ENCODE measurements at regions not wholly inside any gene's neighbourhood (a gene's known extent, or its start where the extent isn't known, plus 50 kb on each side); places are given as distances from the start of the nearest gene placed in this dataset.

DNA sequence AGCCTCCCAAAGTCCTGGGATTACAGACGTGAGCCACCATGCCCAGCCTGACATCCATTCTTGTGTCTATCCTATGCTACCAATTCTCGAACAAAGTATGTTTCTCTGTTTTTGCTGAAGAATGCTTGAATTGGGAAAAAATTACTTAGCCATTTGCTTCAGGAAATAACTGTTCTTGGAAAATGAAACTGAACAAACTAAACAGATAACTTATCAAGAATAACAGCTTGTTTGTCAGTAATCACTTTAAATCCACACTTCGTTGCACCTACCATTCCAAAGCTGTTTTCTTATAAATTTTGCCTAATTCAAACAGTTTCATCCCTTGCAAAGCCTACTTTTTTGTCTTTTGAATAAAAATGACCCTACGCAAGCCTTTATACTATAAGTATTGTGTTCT lies 672.9 kb downstream of the SUCLG1 start:
- Mint-ChIP-seq H3K4me3 (no peak overlapping the region), H3K27me3 (no peaks in the 10 kb centered on the region)
- DNase-seq: no peak

DNA sequence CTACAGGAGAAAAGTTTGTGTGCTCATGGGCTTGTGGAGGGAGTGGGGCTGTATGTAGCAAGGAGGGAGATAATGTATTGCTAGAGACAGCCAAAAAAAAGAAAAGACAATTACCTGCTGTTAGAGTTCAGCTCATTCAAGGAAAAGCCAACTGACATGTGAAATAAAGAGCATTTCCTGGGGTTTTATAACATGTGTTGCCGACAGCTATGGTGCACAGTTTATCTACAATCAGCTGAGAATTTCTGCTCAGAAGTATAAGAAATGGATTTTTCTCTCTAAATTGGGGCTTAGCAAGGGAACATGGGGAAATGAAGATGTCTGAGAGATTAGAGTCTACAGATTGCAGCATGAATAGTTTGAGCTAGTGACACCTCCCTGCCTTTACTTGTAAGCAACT lies 674.1 kb downstream of the SUCLG1 start:
- no peak overlapping the region for H3K27ac Mint-ChIP-seq
- no peak overlapping the region for H3K4me3 Mint-ChIP-seq
- no peak for DNase-seq
- no peaks in the 10 kb centered on the region for H3K27me3 Mint-ChIP-seq
- no peaks in the 10 kb centered on the region for H3K9me3 Mint-ChIP-seq
- H3K36me3 Mint-ChIP-seq (ENCODE audit: low read depth): no peaks in the 10 kb centered on the region
- intact Hi-C loops (cut with micrococcal nuclease): no loop called here
- no peaks in the 10 kb centered on the region for H3K4me1 Mint-ChIP-seq

More for the DNA sequence above, 672.9 kb downstream of the SUCLG1 start:
- no peaks in the 10 kb centered on the region for H3K36me3 Mint-ChIP-seq (ENCODE audit: low read depth)
- no peak overlapping the region for H3K27ac Mint-ChIP-seq
- intact Hi-C loops (cut with micrococcal nuclease): no loop called here
- H3K4me1 Mint-ChIP-seq: no peaks in the 10 kb centered on the region
- H3K9me3 Mint-ChIP-seq: no peaks in the 10 kb centered on the region

DNA sequence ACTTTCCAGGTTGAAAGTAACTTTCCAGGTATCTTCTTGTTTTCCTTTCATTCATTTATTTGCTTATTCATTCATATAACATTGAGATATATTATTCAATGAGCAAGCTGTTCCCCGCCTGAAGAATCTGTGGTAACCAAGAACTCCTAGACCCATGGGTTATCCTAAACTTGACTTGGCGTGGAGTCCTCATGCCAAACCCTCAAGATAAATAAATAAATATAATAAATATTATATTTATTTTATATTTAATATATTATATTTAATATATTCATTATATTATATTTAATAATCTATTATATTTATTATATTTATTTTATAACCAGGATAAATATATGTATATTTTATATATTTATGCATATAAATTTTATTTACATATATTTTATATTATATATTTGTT lies 674.8 kb downstream of the SUCLG1 start:
- H3K4me3 Mint-ChIP-seq: no peak overlapping the region
- intact Hi-C loops (cut with micrococcal nuclease): no loop called here

DNA sequence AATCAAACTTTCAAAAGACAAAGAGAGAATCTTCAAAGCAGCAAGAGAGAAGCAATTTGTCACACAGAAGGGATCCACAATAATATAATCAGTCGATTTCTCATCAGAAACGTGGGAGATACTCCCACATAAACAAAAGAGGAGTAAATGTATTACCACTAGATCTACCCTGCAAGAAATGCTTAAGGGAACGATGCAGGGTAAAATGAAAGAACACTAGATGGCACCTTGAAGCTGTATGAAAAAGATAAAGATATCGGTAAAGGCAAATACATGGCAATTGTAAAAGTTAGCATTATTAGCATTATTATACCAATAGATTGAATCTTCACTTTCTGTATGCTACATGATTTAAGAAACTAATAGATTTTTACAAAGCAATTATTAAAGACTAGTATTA lies 677.0 kb downstream of the SUCLG1 start:
- Mint-ChIP-seq H3K27ac (no peak overlapping the region), H3K27me3 (no peaks in the 10 kb centered on the region), H3K4me3 (no peak overlapping the region), H3K9me3 (no peaks in the 10 kb centered on the region), H3K4me1 (no peaks in the 10 kb centered on the region), H3K36me3 (ENCODE audit: low read depth) (no peaks in the 10 kb centered on the region)
- no peak for DNase-seq
- intact Hi-C loops (cut with micrococcal nuclease): no loop called here

More for the DNA sequence above, 674.8 kb downstream of the SUCLG1 start:
- H3K27me3 Mint-ChIP-seq: no peaks in the 10 kb centered on the region
- no peaks in the 10 kb centered on the region for H3K9me3 Mint-ChIP-seq
- no peak overlapping the region for H3K27ac Mint-ChIP-seq
- no peaks in the 10 kb centered on the region for H3K36me3 Mint-ChIP-seq (ENCODE audit: low read depth)
- no peaks in the 10 kb centered on the region for H3K4me1 Mint-ChIP-seq
- DNase-seq: no peak

DNA sequence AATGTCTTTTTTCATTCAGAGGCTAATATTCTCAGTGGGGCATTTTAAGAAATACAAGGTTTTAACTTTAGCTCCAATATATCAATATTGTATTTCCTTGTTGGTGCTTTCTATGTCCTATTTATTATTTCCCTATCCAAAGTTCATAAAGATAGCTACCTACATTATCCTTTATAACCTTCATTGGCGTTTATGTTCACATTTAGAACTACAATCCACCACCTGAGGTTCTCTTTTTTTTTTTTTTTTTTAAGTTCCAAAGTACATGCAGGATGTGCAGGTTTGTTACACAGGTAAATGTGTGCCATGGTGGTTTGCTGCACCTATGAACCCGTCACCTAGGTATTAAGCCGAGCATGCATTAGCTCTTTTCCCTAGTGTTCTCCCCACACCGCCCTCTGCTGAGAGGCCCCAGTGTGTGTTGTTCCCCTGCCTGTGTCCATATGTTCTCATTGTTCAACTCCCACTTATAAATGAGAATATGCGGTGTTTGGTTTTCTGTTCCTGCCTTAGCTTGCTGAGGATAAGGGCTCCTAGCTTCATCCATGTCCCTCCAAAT lies 694.6 kb downstream of the SUCLG1 start:
- H3K9me3 Mint-ChIP-seq: peaks cover 14% of the 10 kb centered on the region
- no peaks in the 10 kb centered on the region for H3K36me3 Mint-ChIP-seq (ENCODE audit: low read depth)
- H3K27ac Mint-ChIP-seq: no peak overlapping the region
- H3K4me1 Mint-ChIP-seq: no peaks in the 10 kb centered on the region
- DNase-seq: no peak
- intact Hi-C loops (cut with micrococcal nuclease): no loop called here
- H3K27me3 Mint-ChIP-seq: no peaks in the 10 kb centered on the region
- H3K4me3 Mint-ChIP-seq: no peak overlapping the region

DNA sequence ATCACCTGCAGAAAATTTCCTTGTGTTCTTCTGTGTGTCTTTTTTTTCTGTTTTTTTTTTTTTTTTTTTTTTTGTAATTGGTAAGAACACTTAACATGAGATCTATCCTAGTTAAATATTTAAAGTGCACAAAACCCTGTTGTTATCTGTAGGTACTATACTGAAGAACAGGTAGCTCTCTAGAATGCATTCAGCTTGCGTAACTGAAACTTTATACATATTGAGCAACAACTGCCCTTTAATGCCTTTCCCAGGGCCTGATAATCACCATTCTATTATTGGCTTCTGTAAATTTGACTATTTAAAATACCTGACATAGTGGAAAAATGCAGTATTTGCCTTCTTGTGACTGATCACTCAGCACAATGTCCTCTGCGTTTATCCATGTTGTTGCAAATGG lies 701.8 kb downstream of the SUCLG1 start:
- intact Hi-C loops (cut with micrococcal nuclease): no loop called here
- no peaks in the 10 kb centered on the region for H3K9me3 Mint-ChIP-seq
- no peaks in the 10 kb centered on the region for H3K4me1 Mint-ChIP-seq
- no peak overlapping the region for H3K4me3 Mint-ChIP-seq
- DNase-seq: no peak
- H3K36me3 Mint-ChIP-seq (ENCODE audit: low read depth): no peaks in the 10 kb centered on the region
- no peaks in the 10 kb centered on the region for H3K27me3 Mint-ChIP-seq
- no peak overlapping the region for H3K27ac Mint-ChIP-seq

DNA sequence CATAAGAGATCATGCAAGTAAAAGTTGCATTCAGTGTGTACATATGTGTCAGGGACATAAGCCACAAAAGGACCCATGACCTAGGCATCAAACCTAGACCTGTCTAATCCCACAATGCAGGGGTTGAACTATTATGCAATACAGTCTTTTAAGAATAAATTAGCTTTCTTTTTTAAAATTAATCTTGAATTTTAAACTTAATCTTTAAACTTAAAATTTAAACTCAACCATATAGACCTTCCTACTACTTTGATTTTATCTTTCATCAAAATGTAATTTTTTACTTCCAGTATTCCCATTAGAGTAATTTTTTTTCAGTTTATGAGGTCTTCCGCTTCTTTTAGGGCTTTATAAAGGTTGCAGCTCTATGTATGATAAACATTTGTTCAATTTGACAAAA lies 702.9 kb downstream of the SUCLG1 start:
- DNase-seq: no peak
- Mint-ChIP-seq H3K27me3 (no peaks in the 10 kb centered on the region), H3K4me3 (no peak overlapping the region), H3K4me1 (no peaks in the 10 kb centered on the region), H3K9me3 (no peaks in the 10 kb centered on the region), H3K36me3 (ENCODE audit: low read depth) (no peaks in the 10 kb centered on the region), H3K27ac (no peak overlapping the region)
- intact Hi-C loops (cut with micrococcal nuclease): no loop called here

DNA sequence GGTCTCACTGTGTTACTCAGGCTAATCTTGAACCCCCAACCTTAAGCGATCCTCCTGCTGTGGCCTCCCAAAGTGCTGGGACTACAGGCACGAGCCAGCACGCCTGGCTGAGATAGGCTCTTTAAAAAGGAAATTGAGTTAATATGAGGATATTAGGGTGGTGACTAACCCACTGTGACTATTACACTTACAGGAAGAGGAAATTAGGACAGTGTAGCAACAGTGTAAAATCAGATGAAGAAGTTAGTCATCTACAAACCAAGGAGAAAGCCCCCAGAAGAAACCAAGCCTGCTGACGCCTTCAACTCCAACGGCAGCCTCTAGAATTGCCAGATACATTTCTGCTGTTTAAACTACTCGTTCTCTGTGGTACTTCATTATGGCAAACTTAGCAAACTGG lies 711.9 kb downstream of the SUCLG1 start:
- Mint-ChIP-seq H3K4me3 (no peak overlapping the region), H3K36me3 (ENCODE audit: low read depth) (no peaks in the 10 kb centered on the region), H3K27ac (no peak overlapping the region), H3K9me3 (no peaks in the 10 kb centered on the region), H3K27me3 (no peaks in the 10 kb centered on the region), H3K4me1 (no peaks in the 10 kb centered on the region)
- no peak for DNase-seq
- intact Hi-C loops (cut with micrococcal nuclease): no loop called here

DNA sequence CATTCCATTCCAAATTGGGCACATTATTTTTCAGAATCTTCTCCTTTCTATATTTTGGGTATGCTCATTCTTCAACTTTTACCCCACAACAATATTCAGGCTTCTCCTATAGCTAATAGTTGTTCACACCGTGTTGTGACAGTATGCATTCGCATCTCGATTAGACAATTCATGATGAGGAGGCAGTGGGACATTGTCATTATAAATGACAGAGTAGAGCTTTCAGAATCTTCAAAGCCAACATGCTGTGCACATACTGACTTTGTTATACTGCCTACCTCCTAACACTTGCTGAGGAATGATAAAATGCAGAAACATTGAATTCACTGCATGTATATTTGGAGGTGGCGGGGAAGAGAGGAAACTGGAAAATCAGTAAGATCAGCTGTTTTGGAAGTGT lies 714.2 kb downstream of the SUCLG1 start:
- Mint-ChIP-seq H3K27ac (no peak overlapping the region), H3K27me3 (no peaks in the 10 kb centered on the region), H3K9me3 (peaks cover 9% of the 10 kb centered on the region), H3K36me3 (ENCODE audit: low read depth) (no peaks in the 10 kb centered on the region), H3K4me1 (no peaks in the 10 kb centered on the region), H3K4me3 (no peak overlapping the region)
- no peak for DNase-seq
- intact Hi-C loops (cut with micrococcal nuclease): no loop called here

DNA sequence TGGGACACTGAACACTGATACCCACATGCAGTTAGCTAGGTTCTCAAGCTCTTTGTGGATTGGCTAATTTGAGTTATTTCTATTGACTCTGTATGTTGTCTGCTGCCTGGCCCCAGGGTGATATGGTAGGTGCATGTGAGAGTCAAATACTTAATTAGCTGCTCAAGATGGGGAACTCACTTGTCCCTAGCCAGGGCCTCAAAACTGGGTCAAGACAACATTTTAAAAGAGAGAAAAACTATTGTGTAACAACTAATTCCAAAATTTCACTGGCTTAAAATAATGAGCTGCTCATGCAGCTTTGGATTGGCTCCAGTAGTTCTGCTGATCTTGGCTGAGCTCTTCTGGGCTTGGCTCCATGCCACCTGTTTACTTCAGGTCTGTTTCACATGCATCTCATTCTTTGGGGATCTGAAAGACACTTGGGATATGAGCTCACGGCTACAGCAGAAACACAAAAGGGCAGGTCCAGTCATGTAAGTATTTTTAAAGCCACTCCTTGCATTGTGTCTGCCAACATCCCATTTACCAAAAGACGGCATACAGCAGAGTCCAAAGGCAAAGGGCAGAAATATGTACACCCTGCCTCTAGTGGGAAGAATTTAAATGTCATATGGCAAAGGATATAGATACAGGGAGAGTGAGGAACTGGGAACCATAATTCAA lies 716.8 kb downstream of the SUCLG1 start:
- DNase-seq: no peak
- Mint-ChIP-seq H3K27me3 (no peaks in the 10 kb centered on the region), H3K9me3 (peaks cover 10% of the 10 kb centered on the region), H3K4me1 (no peaks in the 10 kb centered on the region), H3K36me3 (ENCODE audit: low read depth) (no peaks in the 10 kb centered on the region), H3K4me3 (no peak overlapping the region), H3K27ac (no peak overlapping the region)
- intact Hi-C loops (cut with micrococcal nuclease): no loop called here

DNA sequence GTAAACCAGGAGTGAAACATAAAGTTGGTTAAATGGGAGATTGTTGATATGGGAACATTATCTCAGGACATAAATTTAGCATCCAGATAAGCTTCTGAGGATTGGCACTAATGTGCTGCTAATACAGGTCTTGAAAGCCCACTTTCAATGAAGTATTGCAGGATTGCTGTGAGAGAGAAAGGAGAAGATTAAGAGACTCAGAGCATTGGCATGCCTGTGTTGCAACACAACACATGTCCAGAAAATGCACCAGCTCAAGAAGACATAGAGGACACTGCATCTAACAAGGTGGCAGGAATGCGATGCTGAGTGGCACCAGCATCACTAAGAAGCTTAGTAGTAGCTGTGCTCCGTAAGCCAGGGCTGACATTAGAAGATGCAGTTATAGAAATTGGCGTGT lies 728.9 kb downstream of the SUCLG1 start:
- no peaks in the 10 kb centered on the region for H3K9me3 Mint-ChIP-seq
- DNase-seq: no peak
- intact Hi-C loops (cut with micrococcal nuclease): no loop called here
- no peaks in the 10 kb centered on the region for H3K36me3 Mint-ChIP-seq (ENCODE audit: low read depth)
- H3K27me3 Mint-ChIP-seq: no peaks in the 10 kb centered on the region
- H3K4me3 Mint-ChIP-seq: no peak overlapping the region
- no peaks in the 10 kb centered on the region for H3K4me1 Mint-ChIP-seq
- no peak overlapping the region for H3K27ac Mint-ChIP-seq

DNA sequence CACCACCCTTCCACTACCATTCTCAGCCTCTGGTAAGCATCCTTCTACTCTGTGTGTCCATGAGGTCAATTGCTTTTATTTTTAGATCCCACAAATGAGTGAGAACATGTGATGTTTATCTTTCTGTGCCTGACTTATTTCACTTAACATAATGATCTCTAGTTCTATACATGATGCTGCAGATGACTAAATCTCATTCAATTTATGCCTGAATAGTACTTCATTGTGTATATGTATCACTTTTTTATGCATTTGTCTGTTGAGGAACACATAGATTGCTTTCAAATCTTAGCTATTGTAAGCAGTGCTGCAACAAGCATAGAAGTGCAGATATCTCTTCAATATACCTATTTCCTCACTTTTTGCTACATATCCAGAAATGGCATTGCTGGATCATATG lies 733.3 kb downstream of the SUCLG1 start:
- Mint-ChIP-seq H3K4me1 (no peaks in the 10 kb centered on the region), H3K27ac (no peak overlapping the region), H3K27me3 (no peaks in the 10 kb centered on the region), H3K9me3 (no peaks in the 10 kb centered on the region), H3K36me3 (ENCODE audit: low read depth) (no peaks in the 10 kb centered on the region), H3K4me3 (no peak overlapping the region)
- no peak for DNase-seq
- intact Hi-C loops (cut with micrococcal nuclease): no loop called here

DNA sequence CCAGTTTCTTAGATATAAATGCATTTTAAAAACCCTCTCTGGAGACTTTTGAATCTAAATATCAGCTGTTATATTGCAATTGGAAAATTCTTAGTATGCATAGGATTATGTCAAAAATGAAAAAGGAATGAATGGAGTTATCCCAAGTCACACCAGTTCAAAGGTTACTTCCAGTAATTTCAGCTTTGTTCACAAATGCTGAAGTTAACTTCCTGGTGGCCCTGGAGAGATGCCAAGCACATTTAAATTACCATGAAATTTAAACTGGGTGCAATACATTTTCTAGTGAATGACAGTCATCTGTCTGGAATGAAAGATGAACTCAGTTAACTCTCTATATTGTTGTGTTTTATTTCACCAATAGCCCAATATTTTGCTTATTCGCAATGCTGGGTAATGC lies 753.9 kb downstream of the SUCLG1 start:
- no peak for DNase-seq
- Mint-ChIP-seq H3K27me3 (no peaks in the 10 kb centered on the region), H3K27ac (no peak overlapping the region)

DNA sequence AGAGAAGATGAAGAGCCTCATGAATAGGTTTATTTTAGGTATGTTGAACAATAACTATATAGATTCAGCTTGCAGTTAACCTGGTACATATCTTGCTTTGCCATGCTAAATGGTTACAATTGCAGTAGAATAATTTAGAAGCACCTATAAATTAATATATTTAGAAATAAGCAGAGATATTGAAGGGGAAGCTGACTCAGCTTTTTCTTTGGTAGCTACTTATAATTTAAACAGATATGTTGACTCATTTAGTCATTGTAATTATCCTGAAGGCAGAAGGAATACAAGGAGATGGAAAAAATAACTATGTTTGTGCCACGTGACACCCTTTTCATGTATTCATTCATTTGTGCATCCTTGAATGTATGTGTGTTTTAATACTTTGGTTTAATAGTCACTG lies 755.5 kb downstream of the SUCLG1 start:
- Mint-ChIP-seq H3K4me1 (no peaks in the 10 kb centered on the region), H3K36me3 (ENCODE audit: low read depth) (no peaks in the 10 kb centered on the region), H3K9me3 (no peaks in the 10 kb centered on the region), H3K27me3 (no peaks in the 10 kb centered on the region), H3K4me3 (no peak overlapping the region), H3K27ac (no peak overlapping the region)
- no peak for DNase-seq
- intact Hi-C loops (cut with micrococcal nuclease): no loop called here

More for the DNA sequence above, 753.9 kb downstream of the SUCLG1 start:
- intact Hi-C loops (cut with micrococcal nuclease): no loop called here
- no peaks in the 10 kb centered on the region for H3K36me3 Mint-ChIP-seq (ENCODE audit: low read depth)
- no peaks in the 10 kb centered on the region for H3K9me3 Mint-ChIP-seq
- no peaks in the 10 kb centered on the region for H3K4me1 Mint-ChIP-seq
- H3K4me3 Mint-ChIP-seq: no peak overlapping the region

DNA sequence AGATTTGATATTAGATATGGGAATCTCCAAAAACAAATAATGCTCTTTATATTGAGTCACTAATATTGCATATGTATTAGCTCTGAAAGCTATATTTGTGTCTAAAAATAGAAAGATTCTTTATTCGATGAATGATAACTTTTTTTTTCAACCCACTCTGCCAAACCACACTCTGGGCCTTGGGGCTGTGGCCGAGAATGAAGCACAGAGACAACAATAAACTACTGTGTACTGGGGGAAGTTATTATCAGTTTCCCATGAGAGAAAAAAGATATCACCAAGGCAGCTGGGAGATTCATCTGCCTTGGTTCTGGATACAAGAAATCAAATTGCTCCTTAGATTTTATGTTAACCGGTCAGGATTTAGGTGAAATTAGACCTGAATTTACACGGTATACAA lies 762.2 kb downstream of the SUCLG1 start:
- intact Hi-C loops (cut with micrococcal nuclease): no loop called here

More for the DNA sequence above, 762.2 kb downstream of the SUCLG1 start:
- Mint-ChIP-seq H3K27me3 (no peaks in the 10 kb centered on the region), H3K36me3 (ENCODE audit: low read depth) (no peaks in the 10 kb centered on the region), H3K9me3 (peaks cover 5% of the 10 kb centered on the region), H3K4me3 (no peak overlapping the region), H3K4me1 (no peaks in the 10 kb centered on the region), H3K27ac (no peak overlapping the region)
- no peak for DNase-seq

Measured in activated CD4-positive, alpha-beta T cell treated with anti-CD3 and anti-CD28 coated beads, Interleukin-2, amount 10 ng/mL, durations not matched to agents 24 days and 14 days (primary cell).